ENCODE measurements at regions not wholly inside any gene's neighbourhood (a gene's known extent, or its start where the extent isn't known, plus 50 kb on each side); places are given as distances from the start of the nearest gene placed in this dataset.

DNA sequence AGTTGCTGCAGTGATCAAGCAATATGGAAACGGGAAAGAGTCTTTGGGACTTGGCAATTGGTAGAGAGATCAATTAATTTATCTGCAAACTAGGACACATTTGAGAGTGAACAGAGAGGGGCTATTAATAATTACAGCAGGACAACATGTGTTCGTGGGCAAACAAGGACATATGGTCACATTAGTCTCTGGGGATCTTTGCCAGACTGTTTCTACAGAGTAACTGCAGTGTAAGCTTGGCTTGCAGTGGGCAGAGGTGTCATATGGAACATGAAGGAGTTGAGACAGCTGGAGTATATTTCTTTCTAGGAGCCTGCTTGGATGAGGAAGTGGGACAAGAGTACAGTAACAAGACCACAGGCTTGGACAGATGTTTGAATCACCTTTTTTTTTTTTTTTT lies 232.1 kb upstream of the LYZL1 start:
- TF ChIP-seq, protein P1, sequence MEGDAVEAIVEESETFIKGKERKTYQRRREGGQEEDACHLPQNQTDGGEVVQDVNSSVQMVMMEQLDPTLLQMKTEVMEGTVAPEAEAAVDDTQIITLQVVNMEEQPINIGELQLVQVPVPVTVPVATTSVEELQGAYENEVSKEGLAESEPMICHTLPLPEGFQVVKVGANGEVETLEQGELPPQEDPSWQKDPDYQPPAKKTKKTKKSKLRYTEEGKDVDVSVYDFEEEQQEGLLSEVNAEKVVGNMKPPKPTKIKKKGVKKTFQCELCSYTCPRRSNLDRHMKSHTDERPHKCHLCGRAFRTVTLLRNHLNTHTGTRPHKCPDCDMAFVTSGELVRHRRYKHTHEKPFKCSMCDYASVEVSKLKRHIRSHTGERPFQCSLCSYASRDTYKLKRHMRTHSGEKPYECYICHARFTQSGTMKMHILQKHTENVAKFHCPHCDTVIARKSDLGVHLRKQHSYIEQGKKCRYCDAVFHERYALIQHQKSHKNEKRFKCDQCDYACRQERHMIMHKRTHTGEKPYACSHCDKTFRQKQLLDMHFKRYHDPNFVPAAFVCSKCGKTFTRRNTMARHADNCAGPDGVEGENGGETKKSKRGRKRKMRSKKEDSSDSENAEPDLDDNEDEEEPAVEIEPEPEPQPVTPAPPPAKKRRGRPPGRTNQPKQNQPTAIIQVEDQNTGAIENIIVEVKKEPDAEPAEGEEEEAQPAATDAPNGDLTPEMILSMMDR (IDR thresholded peaks at IDR 0.05; ENCODE audit: low read length): no peak
- no peak for TF ChIP-seq EZH2phosphoT487 (IDR thresholded peaks at IDR 0.05; ENCODE audit: low read length)
- no peak for TF ChIP-seq EZH2 (optimal IDR thresholded peaks at IDR 0.05; ENCODE audit: low read depth, low read length)
- no peak for DNase-seq
- no peaks in the 10 kb centered on the region for H3K4me1 ChIP-seq (ENCODE audit: low read length)

DNA sequence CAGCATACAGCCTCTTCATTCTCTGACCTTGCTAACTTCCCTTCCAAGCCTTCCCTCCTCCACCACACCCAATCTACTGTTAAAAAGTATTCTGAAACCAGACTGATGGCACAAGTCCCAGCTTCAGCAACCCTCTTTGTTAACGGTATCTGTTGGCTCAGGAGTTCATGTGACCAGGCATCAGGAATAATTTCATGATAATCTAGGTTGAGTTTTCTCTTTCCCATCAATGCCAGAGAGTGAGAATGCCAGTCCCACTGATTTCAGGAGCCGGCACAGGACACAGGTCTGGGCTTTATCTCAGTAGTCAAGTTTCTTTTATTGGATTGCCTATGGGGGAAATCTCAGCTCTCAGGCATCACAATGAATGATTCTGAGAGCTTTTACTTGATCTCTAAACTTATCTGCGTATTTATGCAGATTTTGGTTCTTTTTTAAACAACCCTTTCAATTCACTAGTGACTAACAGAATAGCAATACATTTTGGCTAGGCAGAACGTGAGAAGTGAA lies 231.0 kb upstream of the LYZL1 start:
- no peak overlapping the region for H2AFZ ChIP-seq (ENCODE audit: low read length)
- no peaks in the 10 kb centered on the region for H4K20me1 ChIP-seq (ENCODE audit: insufficient read depth, low read length)
- no peaks in the 10 kb centered on the region for H3K27me3 ChIP-seq (replicated peaks; ENCODE audit: insufficient read depth, low read length)
- H3K9me3 ChIP-seq (replicated peaks; ENCODE audit: insufficient read depth, low read length): no peaks in the 10 kb centered on the region
- H3K79me2 ChIP-seq (ENCODE audit: low read length): no peaks in the 10 kb centered on the region
- TF ChIP-seq, protein P1 (IDR thresholded peaks at IDR 0.05; ENCODE audit: low read length): no peak
- TF ChIP-seq EZH2 (optimal IDR thresholded peaks at IDR 0.05; ENCODE audit: low read depth, low read length): no peak
- no peak for TF ChIP-seq EZH2phosphoT487 (IDR thresholded peaks at IDR 0.05; ENCODE audit: low read length)
- H3F3A ChIP-seq (ENCODE audit: insufficient read depth, low read length): no peaks in the 10 kb centered on the region
- H3K9me2 ChIP-seq (replicated peaks; ENCODE audit: insufficient read depth, low read length): no peaks in the 10 kb centered on the region
- H3K9ac ChIP-seq (ENCODE audit: low read length): no peak overlapping the region
- DNase-seq: no peak
- H3K4me3 ChIP-seq (ENCODE audit: low read length): no peak overlapping the region
- H3K36me3 ChIP-seq (replicated peaks; ENCODE audit: insufficient read depth, low read length): no peaks in the 10 kb centered on the region
- no peaks in the 10 kb centered on the region for H3K4me1 ChIP-seq (ENCODE audit: low read length)
- H3K27ac ChIP-seq (ENCODE audit: low read length): no peak overlapping the region
- no peak overlapping the region for H3K4me2 ChIP-seq (ENCODE audit: low read depth, low read length)

More for the DNA sequence above, 232.1 kb upstream of the LYZL1 start:
- no peak overlapping the region for H3K4me3 ChIP-seq (ENCODE audit: low read length)
- no peak overlapping the region for H3K9ac ChIP-seq (ENCODE audit: low read length)
- no peak overlapping the region for H3K27ac ChIP-seq (ENCODE audit: low read length)
- no peaks in the 10 kb centered on the region for H3K79me2 ChIP-seq (ENCODE audit: low read length)
- H2AFZ ChIP-seq (ENCODE audit: low read length): no peak overlapping the region
- no peaks in the 10 kb centered on the region for H3K36me3 ChIP-seq (replicated peaks; ENCODE audit: insufficient read depth, low read length)
- no peaks in the 10 kb centered on the region for H3K9me2 ChIP-seq (replicated peaks; ENCODE audit: insufficient read depth, low read length)
- no peak overlapping the region for H3K4me2 ChIP-seq (ENCODE audit: low read depth, low read length)
- H3F3A ChIP-seq (ENCODE audit: insufficient read depth, low read length): no peaks in the 10 kb centered on the region
- H4K20me1 ChIP-seq (ENCODE audit: insufficient read depth, low read length): no peaks in the 10 kb centered on the region
- no peaks in the 10 kb centered on the region for H3K27me3 ChIP-seq (replicated peaks; ENCODE audit: insufficient read depth, low read length)
- no peaks in the 10 kb centered on the region for H3K9me3 ChIP-seq (replicated peaks; ENCODE audit: insufficient read depth, low read length)

DNA sequence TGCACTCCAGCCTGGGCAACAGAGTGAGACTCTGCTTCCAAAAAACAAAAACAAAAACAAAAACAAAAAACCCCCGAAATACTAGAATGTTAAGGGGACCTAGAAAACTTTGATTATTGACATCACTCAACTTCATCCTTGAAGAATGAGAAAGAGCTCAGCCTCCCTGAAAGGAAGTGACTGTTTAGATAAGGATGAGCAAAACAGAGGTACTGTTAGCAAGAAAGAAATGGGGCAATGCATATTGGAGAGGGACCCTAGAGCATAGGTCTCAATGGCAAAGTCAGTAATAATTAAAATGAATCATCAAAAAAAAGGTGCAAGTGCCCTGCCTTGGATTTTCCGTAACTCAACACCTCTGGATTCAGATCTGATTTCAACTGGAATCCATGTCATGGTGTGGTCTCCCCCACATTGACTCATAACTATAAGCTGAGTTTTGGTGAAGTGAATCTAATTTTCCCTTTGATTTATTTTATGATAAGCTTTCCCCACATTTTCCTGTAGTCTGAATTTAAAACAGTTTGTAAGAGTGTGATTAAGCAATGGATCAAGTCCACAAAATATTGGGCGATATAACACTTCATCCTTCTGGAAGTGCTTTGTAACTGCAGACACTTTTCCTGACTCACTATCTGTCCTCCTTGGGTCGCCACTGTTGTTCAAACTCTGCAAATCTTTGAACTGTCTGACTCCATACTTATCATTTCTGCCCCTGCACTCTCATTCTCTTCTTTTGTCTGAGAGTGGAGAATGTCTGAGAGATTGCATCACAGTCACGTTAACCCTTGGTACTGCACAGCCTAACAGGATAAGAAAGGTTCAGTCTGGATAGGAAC lies 224.8 kb upstream of the LYZL1 start:
- Histone ChIP-seq H3K9me3 (replicated peaks; ENCODE audit: insufficient read depth, low read length) (no peaks in the 10 kb centered on the region), H3K27me3 (replicated peaks; ENCODE audit: insufficient read depth, low read length) (no peaks in the 10 kb centered on the region), H3F3A (ENCODE audit: insufficient read depth, low read length) (no peaks in the 10 kb centered on the region), H3K79me2 (ENCODE audit: low read length) (no peaks in the 10 kb centered on the region), H3K9ac (ENCODE audit: low read length) (no peak overlapping the region), H3K4me3 (ENCODE audit: low read length) (no peak overlapping the region), H4K20me1 (ENCODE audit: insufficient read depth, low read length) (no peaks in the 10 kb centered on the region), H3K9me2 (replicated peaks; ENCODE audit: insufficient read depth, low read length) (no peaks in the 10 kb centered on the region), H3K4me1 (ENCODE audit: low read length) (no peaks in the 10 kb centered on the region), H3K4me2 (ENCODE audit: low read depth, low read length) (no peak overlapping the region), H2AFZ (ENCODE audit: low read length) (no peak overlapping the region), H3K36me3 (replicated peaks; ENCODE audit: insufficient read depth, low read length) (no peaks in the 10 kb centered on the region), H3K27ac (ENCODE audit: low read length) (no peak overlapping the region)
- no peak for DNase-seq
- TF ChIP-seq, protein P1 (IDR thresholded peaks at IDR 0.05; ENCODE audit: low read length): no peak
- TF ChIP-seq EZH2 (optimal IDR thresholded peaks at IDR 0.05; ENCODE audit: low read depth, low read length): no peak
- no peak for TF ChIP-seq EZH2phosphoT487 (IDR thresholded peaks at IDR 0.05; ENCODE audit: low read length)
